Neural progenitor cell (in vitro differentiated cells): ENCODE measurements at regions not wholly inside any gene's neighbourhood (a gene's known extent, or its start where the extent isn't known, plus 50 kb on each side); places are given as distances from the start of the nearest gene placed in this dataset.

Source experiments
- CTCF ChIP-seq: fragments of 200-600 bp; sonication (generic); IDR thresholded peaks from 2 replicates; pipeline ENCODE4 v1.5.1; 2017; ENCODE audit warnings: antibody characterized with exemption, mild to moderate bottlenecking
- EZH2 ChIP-seq: fragments of 200-600 bp; sonication (generic); IDR thresholded peaks from 2 replicates; pipeline ENCODE4 v1.6.1; 2017; ENCODE audit warnings: antibody characterized with exemption, mild to moderate bottlenecking, moderate library complexity
- EZH2phosphoT487 ChIP-seq: fragments of 200-600 bp; sonication (generic); IDR thresholded peaks from 2 replicates; pipeline ENCODE4 v1.6.1; 2017; ENCODE audit warnings: antibody characterized with exemption

- TF ChIP-seq CTCF (no peak), EZH2 (no peak), EZH2phosphoT487 (no peak)
These were observed 1261.7 kb downstream of the EFNB2 start for GRCh38 chr13:105273665-105274222.
